ENCODE measurements at regions not wholly inside any gene's neighbourhood (a gene's known extent, or its start where the extent isn't known, plus 50 kb on each side); places are given as distances from the start of the nearest gene placed in this dataset.

DNA sequence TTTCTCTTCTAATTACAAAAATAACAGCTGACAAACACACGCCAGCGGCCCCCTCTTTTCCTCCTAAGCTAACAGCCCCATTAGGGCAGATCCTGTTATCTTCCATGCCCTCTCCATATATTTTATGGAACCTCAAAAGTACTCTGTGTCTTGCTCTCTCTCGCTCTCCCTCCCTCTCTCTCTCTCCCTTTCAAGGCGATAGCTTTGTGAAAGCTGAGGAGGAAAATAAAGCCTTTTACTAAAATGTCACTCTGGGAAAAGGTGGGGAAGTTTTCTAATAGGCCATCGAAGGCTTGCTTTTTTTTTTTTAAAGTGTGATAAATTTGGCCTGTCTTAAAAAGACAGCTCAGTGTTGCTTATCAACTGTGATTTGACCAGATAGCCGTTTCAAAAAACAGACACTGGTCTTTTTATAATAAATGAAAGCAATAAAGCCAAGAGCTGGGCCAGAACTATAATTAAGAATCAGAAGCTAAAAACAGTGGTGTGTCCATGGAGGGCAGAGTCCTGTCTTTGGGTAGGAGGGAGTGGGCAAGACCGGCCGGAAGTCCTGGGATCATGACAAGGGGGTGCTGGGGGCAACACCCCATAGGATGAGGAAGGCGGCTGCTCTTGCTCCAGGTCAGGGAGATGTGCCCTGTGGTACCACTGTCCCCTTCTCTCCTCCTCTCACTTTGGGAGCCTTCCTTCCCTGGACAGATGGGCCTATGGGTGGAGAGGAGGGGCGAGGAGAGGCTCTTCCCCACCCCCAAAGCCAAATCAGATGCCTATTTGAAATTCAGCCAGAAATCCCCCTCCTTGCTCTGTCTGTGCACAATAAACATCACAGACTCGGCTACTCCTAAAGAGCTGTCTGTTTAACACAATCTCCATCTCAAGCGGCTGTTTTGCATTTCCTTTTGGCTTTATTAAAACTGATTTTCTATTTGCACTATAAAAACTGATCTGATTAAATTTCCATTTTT, 267.2 kb downstream of the BUD13 start:
- H3K27ac ChIP-seq, result no peak overlapping the region
- TF ChIP-seq, protein P1, sequence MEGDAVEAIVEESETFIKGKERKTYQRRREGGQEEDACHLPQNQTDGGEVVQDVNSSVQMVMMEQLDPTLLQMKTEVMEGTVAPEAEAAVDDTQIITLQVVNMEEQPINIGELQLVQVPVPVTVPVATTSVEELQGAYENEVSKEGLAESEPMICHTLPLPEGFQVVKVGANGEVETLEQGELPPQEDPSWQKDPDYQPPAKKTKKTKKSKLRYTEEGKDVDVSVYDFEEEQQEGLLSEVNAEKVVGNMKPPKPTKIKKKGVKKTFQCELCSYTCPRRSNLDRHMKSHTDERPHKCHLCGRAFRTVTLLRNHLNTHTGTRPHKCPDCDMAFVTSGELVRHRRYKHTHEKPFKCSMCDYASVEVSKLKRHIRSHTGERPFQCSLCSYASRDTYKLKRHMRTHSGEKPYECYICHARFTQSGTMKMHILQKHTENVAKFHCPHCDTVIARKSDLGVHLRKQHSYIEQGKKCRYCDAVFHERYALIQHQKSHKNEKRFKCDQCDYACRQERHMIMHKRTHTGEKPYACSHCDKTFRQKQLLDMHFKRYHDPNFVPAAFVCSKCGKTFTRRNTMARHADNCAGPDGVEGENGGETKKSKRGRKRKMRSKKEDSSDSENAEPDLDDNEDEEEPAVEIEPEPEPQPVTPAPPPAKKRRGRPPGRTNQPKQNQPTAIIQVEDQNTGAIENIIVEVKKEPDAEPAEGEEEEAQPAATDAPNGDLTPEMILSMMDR (IDR thresholded peaks at IDR 0.05), result no peak
- no peak for TF ChIP-seq ZFX (IDR thresholded peaks at IDR 0.05; ENCODE audit: borderline replicate concordance)

DNA sequence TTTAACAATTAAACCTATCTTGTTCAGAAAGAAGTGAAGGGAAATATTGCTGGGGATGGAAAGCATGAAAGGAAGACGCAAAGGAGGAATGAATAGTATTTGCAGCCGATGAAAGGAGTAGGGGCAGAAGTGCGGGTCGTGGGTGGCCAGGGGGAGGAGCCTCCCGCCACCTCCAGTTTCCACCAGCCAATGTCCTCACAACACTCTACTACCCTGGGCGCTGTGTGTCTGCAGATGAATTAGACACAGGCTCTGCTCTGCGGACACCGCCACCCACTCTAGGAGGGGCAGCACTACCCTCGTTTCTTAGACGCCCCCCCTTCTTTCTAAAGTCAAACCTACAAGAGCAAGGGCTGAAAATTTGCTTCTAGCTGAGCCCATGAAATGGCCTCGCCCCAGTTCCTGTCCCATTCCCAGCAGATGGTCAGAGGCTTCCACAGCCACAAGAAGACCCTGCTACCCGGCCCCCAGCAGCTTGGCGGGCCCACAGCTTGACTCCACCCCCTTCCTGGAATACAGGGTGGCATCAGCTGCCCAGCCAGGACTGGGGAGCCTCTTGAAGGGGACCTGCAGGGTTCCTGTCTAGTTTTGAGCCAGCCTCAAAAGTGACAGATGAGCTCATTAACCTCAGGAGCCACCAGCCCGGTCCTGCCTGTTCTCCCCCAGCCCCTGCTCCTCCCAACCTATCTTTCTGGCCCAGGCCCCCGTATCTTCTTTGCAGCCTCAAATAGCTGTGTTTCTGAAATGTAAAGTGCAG, 268.1 kb downstream of the BUD13 start:
- no peak overlapping the region for H3K27ac ChIP-seq
- TF ChIP-seq, protein P1 (IDR thresholded peaks at IDR 0.05), result no peak
- no peak for TF ChIP-seq ZFX (IDR thresholded peaks at IDR 0.05; ENCODE audit: borderline replicate concordance)

DNA sequence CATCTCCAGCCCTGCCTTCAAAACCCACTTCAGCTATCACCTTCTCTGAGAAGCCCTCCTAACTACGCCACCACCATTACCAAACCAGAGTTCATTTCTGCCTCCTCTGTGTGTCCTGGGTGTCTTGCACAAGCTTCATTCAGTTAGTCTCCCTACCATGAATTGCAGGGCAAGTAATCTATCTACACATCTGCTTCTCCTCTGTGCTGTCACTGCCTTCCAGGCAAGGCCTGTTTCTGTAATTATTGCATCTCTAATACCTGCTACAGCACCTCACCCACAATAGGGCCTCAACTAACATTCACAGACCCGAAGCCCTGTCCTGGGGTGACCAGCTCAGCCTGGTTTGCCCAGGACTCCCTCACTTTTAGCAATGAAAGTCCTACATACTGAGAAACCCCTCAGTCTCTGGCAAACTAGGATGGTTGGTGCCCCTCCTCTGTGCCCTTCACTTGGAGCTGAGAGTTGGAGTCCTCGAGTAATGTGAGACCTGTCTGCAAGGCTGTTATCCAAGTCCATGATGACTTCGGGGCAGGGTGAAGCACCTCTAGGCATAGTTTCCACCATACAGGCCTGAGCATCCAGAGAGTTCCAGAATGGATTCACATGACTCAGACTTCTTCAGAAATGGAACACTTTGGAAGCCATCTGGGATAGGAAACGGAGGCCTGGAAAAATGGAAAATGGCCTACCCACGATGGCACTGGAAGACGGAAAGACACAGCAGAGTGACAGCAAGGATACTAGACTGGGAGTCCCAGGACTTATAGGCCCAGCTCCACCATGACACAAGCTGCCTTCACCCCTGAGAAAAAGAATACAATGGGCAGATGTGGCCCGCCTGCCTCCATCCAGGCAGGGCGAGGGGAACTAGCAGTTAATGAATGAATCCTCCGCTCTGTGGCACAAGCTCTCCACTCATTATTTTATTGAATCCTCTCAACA, 269.3 kb downstream of the BUD13 start:
- no peak overlapping the region for H3K27ac ChIP-seq
- TF ChIP-seq, protein P1 (IDR thresholded peaks at IDR 0.05), result no peak
- no peak for TF ChIP-seq ZFX (IDR thresholded peaks at IDR 0.05; ENCODE audit: borderline replicate concordance)

DNA sequence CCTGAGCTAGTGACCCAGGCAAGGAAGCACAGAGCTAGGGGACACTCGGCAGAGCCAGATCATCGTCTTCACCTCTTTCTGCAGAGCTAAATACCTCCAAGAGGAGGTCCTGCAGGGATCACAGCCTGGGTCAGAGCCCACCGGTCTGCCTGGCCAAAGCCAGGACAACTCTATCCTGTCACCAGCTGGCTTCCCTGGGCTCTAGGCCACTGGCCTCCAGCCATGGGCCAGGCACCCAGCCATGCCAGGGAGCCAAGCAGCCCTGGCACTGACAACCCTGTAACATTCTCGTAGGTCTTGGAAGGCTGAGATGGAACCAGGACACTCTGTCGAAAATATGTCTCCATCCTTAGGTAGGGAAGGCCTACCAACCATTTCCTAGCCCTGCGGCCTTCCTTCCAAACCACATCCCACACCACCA, 270.1 kb downstream of the BUD13 start:
- no peak for TF ChIP-seq ZFX (IDR thresholded peaks at IDR 0.05; ENCODE audit: borderline replicate concordance)
- TF ChIP-seq, protein P1 (IDR thresholded peaks at IDR 0.05), result no peak
- H3K27ac ChIP-seq, result no peak overlapping the region

DNA sequence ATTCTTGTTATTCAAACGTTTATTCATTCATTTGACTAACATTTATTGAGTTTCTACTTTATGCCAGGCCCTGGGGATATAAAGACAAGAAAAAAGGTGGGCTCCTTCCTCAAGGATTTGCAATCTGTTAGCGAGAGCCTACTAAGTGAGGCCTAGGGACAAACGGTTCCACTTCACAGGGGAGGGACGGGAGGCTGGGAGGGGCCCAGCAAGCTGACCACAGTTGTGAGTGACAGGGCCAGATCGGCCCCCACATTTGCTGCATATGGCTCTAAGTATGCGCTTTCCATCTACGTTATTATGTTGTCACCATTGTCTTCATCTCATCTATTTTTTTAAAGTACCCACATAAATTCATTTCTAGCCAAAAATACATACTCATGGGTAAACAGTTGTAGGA, 271.1 kb downstream of the BUD13 start:
- no peak overlapping the region for H3K27ac ChIP-seq
- TF ChIP-seq, protein P1 (IDR thresholded peaks at IDR 0.05), result no peak
- TF ChIP-seq ZFX (IDR thresholded peaks at IDR 0.05; ENCODE audit: borderline replicate concordance), result no peak

DNA sequence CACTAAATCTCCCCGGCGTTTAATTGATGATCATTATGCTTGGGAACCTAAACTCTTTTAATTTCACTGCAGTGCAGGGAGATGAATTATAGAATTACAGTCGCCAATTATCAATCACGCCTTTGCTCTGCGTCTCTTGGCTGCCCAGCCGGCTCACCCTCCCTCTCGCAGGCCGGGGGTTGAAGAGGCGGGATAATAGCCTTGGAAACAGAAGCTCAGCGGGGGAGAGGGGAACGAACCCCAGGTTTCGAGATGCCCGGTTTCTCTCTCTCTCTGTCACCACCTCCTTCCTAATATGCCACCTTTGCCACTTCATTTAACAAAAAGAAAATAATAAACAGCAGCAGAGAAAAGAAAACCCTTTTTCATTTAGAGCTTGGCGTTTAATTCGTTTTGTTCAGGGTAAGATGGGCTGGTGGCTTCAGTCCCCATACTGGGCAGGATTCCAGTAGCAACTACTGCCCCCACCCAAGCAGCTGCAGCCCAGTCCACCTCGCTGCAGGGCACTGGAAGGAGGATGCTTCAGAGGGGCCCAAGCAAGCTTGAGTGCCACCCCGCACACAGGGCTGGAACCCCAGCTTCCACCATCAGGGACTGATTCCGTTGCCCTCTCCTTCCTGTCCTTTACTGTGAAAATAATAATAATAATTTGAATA, 271.7 kb downstream of the BUD13 start:
- no peak overlapping the region for H3K27ac ChIP-seq
- TF ChIP-seq, protein P1 (IDR thresholded peaks at IDR 0.05), result no peak
- TF ChIP-seq ZFX (IDR thresholded peaks at IDR 0.05; ENCODE audit: borderline replicate concordance), result no peak

Data from 22Rv1 (cell line).